ENCODE measurements at regions not wholly inside any gene's neighbourhood (a gene's known extent, or its start where the extent isn't known, plus 50 kb on each side); places are given as distances from the start of the nearest gene placed in this dataset.

- CTCF ChIA-PET, result no interaction called here
- Mint-ChIP-seq H3K4me1 (ENCODE audit: low read depth, unreplicated experiment) (no peaks in the 10 kb centered on the region), H3K27ac (ENCODE audit: unreplicated experiment) (no peak overlapping the region), H3K36me3 (ENCODE audit: insufficient read depth, unreplicated experiment) (no peaks in the 10 kb centered on the region), H3K27me3 (ENCODE audit: insufficient read depth, unreplicated experiment) (no peaks in the 10 kb centered on the region), H3K4me3 (ENCODE audit: unreplicated experiment) (no peak overlapping the region), H3K9me3 (ENCODE audit: unreplicated experiment) (no peaks in the 10 kb centered on the region)
- Histone ChIP-seq H3K4me1 (no peaks in the 10 kb centered on the region), H3K9me3 (no peaks in the 10 kb centered on the region), H3K27me3 (replicated peaks; ENCODE audit: control insufficient read depth, insufficient read depth, low read length) (no peaks in the 10 kb centered on the region), H3K4me3 (ENCODE audit: low read depth, low read length) (no peak overlapping the region), H3K36me3 (ENCODE audit: control insufficient read depth, insufficient read depth, low read length) (no peaks in the 10 kb centered on the region)
- intact Hi-C loops (cut with micrococcal nuclease; ENCODE audit: unreplicated experiment), result no loop called here
- BruUV-seq (replicated peaks), result no TSS peak
- no peak for DNase-seq
- POLR2A ChIA-PET, result no interaction called here
- no peak for TF ChIP-seq CTCF (IDR thresholded peaks at IDR 0.05; ENCODE audit: insufficient read depth in 1 of 2, low read depth in 1 of 2, low read length in 1 of 2, severe bottlenecking in 1 of 2, unreplicated experiment in 1 of 2)
These were observed 578.3 kb downstream of the PDCD6IP start for GRCh38 chr3:34376691-34377090.

GRCh38 chr3:34377961-34378360, 579.5 kb downstream of the PDCD6IP start:
- intact Hi-C loops (cut with micrococcal nuclease; ENCODE audit: unreplicated experiment), result no loop called here
- ChIA-PET POLR2A (no interaction called here), CTCF (no interaction called here)
- BruUV-seq (replicated peaks), result no TSS peak
- TF ChIP-seq CTCF (IDR thresholded peaks at IDR 0.05; ENCODE audit: insufficient read depth in 1 of 2, low read depth in 1 of 2, low read length in 1 of 2, severe bottlenecking in 1 of 2, unreplicated experiment in 1 of 2), result no peak
- H3K36me3 Mint-ChIP-seq (ENCODE audit: insufficient read depth, unreplicated experiment), result no peaks in the 10 kb centered on the region
- Histone ChIP-seq H3K9me3 (no peaks in the 10 kb centered on the region), H3K4me3 (ENCODE audit: low read depth, low read length) (no peak overlapping the region), H3K36me3 (ENCODE audit: control insufficient read depth, insufficient read depth, low read length) (no peaks in the 10 kb centered on the region), H3K27me3 (replicated peaks; ENCODE audit: control insufficient read depth, insufficient read depth, low read length) (no peaks in the 10 kb centered on the region), H3K4me1 (0 out of 2 replicates have a peak, but pooled peaks cover 5% of the 10 kb centered on the region)
- H3K9me3 Mint-ChIP-seq (ENCODE audit: unreplicated experiment), result no peaks in the 10 kb centered on the region
- H3K4me1 Mint-ChIP-seq (ENCODE audit: low read depth, unreplicated experiment), result peaks cover 7% of the 10 kb centered on the region
- H3K27ac Mint-ChIP-seq (ENCODE audit: unreplicated experiment), result no peak overlapping the region
- H3K4me3 Mint-ChIP-seq (ENCODE audit: unreplicated experiment), result no peak overlapping the region
- no peak for DNase-seq
- no peaks in the 10 kb centered on the region for H3K27me3 Mint-ChIP-seq (ENCODE audit: insufficient read depth, unreplicated experiment)

GRCh38 chr3:34381243-34381642, 582.8 kb downstream of the PDCD6IP start:
- Histone ChIP-seq H3K27me3 (replicated peaks; ENCODE audit: control insufficient read depth, insufficient read depth, low read length) (no peaks in the 10 kb centered on the region), H3K36me3 (ENCODE audit: control insufficient read depth, insufficient read depth, low read length) (no peaks in the 10 kb centered on the region), H3K4me3 (ENCODE audit: low read depth, low read length) (no peak overlapping the region), H3K4me1 (0 out of 2 replicates have a peak, but pooled peaks cover 5% of the 10 kb centered on the region), H3K9me3 (no peaks in the 10 kb centered on the region)
- peaks cover 7% of the 10 kb centered on the region for H3K4me1 Mint-ChIP-seq (ENCODE audit: low read depth, unreplicated experiment)
- H3K27ac Mint-ChIP-seq (ENCODE audit: unreplicated experiment), result no peak overlapping the region
- no peak for TF ChIP-seq CTCF (IDR thresholded peaks at IDR 0.05; ENCODE audit: insufficient read depth in 1 of 2, low read depth in 1 of 2, low read length in 1 of 2, severe bottlenecking in 1 of 2, unreplicated experiment in 1 of 2)
- DNase-seq, result no peak
- ChIA-PET POLR2A (no interaction called here), CTCF (no interaction called here)
- H3K4me3 Mint-ChIP-seq (ENCODE audit: unreplicated experiment), result no peak overlapping the region
- H3K27me3 Mint-ChIP-seq (ENCODE audit: insufficient read depth, unreplicated experiment), result no peaks in the 10 kb centered on the region
- BruUV-seq (replicated peaks), result no TSS peak
- H3K36me3 Mint-ChIP-seq (ENCODE audit: insufficient read depth, unreplicated experiment), result no peaks in the 10 kb centered on the region
- no peaks in the 10 kb centered on the region for H3K9me3 Mint-ChIP-seq (ENCODE audit: unreplicated experiment)
- intact Hi-C loops (cut with micrococcal nuclease; ENCODE audit: unreplicated experiment), result loop anchor here (10.0 kb wide), 1 partner anchor 116 kb away; no protein-coding TSS in a partner anchor

All from Caco-2 (cell line).